Central memory CD4-positive, alpha-beta T cell (primary cell): ENCODE measurements at regions not wholly inside any gene's neighbourhood (a gene's known extent, or its start where the extent isn't known, plus 50 kb on each side); places are given as distances from the start of the nearest gene placed in this dataset.

ENCODE experiments used
- DNase-seq: peaks from one replicate; pipeline ENCODE4 v3.0.0; 2022

DNA sequence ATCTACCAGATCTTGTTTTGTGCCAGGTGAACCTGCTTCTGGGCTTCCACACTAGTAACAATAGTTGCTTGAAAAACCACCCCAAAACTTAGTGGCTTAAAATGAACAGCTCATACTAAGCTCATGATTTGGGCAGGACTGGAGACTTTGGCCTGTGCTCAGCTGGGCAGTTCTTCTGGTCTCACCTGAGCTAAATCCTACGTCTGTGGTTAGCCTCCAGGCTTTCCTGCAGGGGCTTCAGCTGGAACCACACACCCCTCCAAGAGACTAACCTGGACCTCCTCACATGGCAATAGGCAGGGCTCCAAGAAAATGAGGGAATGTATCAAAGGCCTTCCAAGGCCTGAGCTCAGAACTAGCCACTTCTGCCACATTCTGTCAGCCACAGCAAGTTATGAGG lies 144.1 kb downstream of the CD8B2 start:
- DNase-seq: no peak

DNA sequence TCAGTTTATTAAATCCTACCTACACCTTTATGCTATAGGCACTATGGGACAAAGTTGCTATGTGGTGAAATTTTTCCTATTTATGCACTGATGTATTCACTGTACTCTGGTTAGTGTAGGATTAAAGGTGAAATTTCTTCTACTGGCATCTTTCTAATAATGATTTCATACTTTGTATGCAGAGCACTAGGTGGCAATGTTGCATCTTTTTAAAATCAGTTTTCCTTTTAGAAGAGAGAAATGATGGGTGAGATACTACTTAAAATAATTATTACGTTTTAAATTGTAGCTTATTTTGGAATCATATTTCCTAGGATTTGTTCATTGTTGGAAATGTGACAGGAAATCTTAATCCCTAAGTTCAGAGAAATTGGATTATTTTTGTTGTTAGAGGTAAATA lies 150.9 kb downstream of the CD8B2 start:
- DNase-seq: no peak

DNA sequence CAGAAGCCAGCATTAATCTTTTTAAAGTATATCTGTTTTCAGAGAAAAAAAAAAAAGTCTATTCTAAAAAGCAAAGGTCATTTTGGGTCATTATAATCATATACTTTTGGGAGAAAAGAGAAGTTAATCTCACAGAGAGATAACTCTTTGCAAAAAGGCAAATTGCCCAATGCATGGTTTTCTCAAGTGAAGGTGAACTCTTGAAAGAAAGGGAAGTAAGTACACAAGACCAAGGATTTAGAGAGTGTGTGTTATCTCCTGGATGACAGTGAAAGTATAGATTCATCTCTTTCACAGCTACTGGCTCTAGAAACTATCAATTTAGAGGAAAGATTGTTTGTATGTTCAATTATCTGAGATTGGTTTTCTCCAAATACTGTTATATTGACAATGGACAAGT lies 151.4 kb downstream of the CD8B2 start:
- no peak for DNase-seq

DNA sequence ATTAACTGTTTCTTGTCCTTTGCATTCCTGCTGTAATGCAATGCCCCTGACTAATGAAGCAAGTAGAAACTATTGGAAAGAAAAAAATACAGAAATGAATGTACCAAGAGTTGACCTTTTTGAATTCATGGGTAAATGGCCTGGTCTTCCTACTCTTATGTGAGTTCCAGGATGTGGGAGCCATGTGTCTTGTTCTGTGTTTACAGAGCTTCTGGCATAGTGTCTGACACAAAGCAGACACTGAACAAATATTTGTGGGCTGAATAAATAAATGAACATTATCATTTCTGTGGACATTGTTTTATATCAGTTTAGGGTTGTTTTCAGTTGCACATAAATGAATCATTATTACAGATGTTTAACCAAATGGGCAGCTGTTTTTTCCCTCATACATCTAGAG lies 155.5 kb downstream of the CD8B2 start:
- DNase-seq: no peak

DNA sequence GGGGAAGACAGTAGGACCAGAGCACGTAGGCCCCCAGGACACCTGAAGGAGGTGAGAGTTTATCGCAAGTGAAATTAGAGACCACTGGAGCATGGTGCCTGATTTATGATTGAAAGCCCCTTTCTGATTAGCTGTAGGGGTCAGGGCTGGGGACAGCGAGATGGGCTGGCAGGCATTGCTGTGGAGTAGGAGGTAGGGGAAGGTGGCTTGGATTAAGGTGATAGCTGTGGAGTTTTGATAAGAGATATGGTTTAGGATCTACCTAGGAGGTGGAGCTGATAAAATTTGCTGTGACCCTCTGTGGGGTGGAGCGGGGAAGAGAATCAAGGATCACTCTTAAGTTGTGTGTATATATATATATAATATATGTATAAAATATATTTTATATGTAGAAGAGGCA lies 157.5 kb downstream of the CD8B2 start:
- DNase-seq: no peak

DNA sequence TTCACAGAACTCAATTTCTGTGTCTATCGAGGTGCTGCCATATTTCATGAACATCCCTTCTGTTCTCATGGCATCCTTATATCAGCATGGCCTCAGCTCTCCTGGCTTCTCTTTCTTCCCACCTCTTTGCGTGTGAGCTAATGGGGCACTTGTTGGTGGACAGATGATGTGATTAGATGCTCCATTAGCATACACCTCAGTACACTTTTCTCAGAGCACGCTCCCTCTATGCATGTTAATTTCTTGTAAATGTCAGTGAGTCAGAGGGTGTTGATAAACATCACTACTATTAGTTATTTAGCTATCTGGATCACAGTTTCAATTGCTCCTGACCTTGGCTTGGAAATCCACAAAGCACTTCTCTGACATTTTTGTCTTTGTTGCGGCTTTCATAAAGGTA lies 159.4 kb downstream of the CD8B2 start:
- no peak for DNase-seq

DNA sequence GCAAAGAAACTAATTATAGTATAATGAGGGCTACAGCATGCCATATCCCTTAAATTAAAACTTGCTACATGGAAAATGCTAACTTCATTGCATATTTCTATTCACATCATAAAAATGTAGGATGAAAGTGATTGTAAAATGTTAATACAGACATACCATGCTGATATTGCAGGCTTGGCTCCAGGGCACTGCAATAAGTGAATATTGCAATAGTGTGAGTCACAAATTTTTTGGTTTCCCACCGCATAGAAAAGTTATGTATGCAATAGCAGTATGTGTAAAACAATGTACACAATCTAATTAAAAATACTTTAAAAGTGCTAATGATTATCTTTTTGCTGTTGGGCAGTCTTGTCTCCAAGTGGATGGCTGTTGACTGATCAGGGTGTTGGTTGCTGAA lies 162.1 kb downstream of the CD8B2 start:
- no peak for DNase-seq

DNA sequence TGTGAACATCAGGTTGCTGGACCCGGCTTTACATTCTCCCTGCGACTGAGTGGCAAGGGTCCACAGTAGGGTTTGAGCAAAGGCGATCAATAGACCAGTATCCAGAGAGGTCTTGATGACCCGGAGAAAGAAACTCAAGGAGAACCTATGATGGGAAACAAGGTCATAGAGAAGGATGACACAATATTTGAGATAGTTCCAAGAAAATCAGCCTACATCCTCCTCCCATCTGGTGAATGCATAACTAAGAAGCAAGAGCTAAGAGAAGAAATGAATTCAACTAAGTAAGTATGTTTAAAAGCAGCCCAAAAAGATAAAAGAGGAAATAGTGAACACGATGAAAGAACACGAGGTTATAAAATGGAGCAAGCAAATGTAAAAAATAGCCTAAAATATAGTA lies 166.3 kb downstream of the CD8B2 start:
- no peak for DNase-seq

DNA sequence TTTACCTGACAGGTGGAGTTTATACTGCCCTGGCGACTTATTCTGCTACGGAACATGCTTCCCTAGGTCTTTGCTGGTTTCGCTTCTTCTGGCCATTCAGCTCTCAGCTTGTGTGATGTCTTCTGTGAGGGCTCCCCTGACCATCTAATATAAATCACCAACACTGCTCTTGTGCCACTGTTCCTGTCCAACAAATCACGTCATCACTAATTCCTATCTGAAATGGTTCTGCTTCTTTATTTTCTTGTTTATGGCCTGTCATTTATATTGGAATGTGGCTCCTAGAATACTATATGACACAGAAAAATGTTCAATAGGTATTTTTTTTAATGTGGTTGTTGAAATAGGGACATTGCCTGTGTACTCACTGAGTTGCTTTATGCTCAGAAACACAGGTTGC lies 171.5 kb downstream of the CD8B2 start:
- DNase-seq: no peak

DNA sequence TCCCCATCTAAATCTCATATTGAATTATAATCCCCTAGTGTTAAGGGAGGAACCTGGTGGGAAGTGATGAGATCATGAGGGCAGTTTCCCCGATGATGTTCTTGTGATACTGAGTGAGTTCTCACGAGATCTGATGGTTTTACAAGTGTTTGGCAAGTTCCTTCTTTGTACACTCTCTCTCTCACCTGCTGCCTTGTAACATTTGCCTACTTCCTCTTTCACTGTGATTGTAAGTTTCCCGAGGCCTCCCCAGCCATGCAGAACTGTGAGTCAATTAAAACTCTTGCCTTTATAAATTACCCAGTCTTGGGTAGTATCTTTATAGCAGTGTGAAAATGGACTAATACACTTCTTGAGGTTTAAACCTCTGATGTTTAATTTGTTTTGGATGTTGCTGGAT lies 177.5 kb downstream of the CD8B2 start:
- no peak for DNase-seq

DNA sequence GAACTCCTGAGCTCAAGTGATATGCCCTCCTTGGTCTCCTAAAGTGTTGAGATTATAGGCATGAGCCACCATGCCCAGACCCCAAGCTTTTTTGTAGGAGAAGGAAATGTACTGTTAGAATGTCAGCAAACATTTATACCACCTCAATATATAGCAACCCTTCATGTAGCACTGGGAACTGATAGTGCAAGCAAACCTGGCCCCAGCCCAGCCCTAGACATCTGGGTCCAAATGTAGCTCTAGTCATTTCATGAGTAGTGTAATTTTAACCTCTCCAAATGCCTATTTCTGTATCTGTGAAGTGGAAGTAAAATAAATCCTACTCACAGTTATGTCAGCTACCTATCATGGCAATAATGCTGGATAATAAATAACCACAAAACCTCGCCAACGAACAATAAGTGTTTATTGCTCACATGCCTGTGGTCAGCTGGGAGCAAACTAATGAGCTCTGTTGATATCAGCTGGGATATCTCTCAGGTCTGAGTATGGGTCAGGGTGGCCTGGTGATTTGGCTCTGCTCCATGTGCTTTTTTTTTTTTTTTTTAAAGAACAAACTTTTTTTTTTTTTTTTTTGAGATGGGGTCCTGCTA lies 180.4 kb downstream of the CD8B2 start:
- DNase-seq: no peak

DNA sequence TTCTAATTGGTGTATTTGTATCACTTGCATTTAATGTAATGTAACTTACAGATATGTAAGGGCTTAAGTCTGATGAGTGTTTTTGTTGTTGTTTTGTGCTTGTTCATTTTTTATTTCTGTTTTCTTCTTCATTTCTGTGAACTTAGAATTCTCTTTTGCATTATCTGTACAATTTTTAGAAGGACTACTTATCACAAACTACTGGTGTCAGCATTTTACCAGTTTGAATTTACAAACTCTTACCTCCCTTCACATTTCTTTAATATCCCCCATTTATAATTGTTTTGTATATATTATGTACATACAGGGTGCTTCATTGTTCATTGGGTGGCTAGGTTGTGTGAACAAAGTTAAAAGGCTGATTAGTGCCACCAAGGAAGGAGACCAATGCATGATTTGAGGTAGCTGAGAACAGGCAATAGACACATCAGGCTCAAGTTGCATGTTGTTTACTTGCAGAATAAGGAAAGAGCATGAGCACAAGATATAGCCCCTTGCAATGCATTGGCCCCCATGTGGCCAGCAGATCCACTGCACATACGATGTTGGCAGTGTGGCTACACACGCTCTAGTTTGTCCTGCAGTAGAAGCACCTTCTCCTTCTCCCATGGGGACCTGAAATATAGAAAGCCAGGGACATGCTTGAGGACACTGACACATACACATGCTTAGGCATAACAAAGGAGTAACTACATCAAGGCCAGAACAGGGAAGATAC lies 198.2 kb downstream of the CD8B2 start:
- no peak for DNase-seq

DNA sequence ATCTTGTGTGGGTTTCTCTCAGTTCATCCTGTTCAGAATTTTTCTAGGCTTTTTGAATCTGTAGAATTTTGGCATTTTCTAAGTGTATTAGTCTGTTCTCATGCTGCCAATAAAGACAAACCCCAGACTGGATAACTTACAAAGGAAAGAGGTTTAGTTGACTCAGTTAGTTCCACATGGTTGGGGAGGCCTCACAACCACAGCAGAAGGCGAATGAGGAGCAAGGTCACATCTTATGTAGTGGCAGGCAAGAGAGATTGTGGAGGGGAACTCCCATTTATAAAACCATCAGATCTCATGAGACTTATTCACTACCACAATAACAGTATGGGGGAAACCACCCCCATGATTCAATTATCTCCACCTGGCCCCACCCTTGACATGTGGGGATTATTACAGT lies 199.2 kb downstream of the ST6GAL2 start:
- no peak for DNase-seq

DNA sequence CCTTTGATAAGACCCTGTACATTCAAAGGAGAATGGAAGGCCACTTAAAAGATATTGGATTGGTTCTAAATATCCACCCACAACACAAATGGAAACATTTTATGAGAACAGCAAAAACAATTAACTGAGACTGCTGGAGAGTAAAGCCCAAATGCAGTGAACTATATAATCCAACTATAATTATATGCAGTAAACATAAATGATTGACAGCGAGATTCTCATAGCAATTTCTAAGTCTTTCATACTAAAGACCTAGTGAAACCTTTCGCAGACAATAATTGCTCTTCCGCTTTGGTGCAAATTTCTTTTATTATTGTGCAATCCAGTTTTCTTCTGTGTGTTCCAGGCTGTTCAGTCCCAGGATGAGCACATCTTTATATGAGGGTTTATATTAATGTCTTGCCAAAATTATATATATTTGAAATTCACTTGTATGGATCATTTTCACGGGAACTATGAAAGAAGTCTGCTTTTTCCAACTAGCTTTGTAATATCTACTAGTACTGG lies 190.9 kb downstream of the ST6GAL2 start:
- no peak for DNase-seq

DNA sequence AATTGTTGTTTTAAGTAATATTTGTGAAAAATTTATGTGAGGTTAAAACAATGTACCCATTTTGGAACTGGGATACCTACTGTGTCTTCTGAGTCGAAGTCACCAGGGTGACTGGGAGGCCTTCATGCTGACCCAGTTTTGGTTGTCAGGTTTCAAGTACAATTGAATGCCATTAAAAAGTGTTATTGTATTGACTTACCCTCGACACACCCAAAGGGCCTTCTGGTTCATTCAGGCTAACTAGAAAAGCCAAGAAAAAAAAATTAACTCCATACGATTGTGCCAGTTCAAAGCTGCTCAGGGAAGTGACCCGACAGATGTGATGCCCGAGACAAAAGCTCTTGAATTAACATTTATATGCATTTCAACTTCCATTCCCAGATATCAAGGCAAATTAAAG lies 190.0 kb downstream of the ST6GAL2 start:
- no peak for DNase-seq

DNA sequence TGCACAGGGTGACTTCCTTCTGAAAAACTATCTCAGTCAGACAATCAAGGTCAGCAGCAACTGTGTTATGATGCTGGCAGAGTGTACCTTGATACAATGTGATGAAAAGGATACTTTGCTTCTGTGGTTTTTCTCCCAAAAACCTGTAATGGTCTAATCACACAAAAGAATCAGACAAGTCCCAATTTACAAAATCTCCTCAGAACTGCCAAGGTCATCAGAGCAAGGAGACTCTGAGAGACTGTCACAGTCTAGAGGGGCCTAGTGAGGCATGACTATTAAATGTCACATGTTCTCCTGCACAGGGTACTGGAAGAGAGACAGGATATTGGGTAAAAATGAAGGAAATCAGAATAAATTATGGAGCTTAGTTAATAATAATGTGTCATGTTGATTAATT lies 185.4 kb downstream of the ST6GAL2 start:
- no peak for DNase-seq

DNA sequence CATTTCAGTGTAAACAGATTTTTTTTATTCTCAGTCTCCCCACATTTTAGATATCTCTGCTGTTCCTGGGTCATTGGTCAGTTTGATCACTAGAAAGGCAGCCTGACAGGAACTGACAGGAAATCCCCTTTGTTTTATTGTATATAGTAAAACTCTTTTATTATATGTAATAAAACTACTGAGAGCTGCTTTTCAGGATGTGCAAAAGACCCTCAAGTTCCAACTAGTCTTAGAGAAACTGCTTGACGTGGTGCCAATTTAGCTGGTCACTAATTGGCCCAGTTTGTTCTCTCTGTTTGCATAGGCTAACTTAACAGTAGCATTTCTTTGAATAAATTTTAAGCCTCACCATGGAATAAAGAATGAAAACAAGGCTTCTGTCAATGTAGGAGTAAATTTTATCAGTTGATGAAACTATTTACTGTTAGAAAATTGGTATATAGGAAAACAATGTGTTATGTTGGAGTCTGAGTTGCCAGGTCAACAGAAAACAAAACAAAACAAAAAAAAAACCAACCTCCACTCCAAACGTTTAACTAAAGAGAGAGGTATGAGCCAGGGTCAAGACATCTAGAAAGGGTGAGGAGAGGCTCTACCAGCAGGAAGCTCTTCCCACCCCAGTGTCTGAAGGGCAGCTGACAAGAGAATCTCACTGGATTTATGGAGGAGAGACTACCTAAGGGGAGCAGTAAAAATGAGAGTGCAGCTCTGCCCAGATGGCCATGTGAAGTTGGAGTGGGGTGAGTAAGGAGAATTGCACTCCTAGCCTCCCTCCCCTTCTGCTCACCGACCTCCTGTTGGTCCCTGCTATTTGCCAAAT lies 184.6 kb downstream of the ST6GAL2 start:
- DNase-seq: no peak

DNA sequence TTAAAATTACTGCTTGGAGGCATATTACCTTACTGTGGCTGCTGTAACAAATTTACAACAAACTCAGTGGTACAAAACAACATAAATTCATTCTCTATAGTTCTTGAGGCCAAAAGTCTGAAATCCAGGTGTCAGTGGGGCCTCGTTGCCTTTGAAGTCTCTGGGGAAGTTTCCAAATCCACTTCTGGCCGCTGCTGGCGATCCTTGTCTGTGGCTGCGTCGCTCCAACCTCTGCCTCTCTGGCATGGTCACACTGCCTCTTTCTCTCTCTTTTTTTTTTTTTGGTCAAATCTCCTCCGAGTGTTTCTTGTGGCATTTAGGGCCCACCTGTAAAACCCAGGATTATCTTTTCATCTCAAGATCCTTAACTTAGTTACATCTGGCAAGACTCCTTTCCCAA lies 182.8 kb downstream of the ST6GAL2 start:
- no peak for DNase-seq

DNA sequence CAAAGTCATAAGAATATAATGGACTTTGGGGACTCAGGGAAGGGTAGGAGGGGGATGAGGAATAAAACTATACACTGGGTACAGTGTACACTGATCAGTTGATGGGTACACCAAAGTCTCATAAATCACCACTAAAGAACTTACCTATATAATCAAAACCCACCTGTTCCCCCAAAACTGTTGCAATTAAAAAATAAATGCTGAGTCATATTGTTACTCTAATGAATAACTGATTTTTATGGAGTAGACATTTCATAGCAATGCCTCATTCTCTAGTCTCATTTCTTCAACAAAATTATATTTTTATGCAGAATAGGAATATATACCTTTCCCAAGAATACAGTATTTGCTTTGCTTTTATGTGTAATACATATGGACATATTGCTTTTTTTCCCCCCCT lies 181.2 kb downstream of the ST6GAL2 start:
- DNase-seq: no peak

DNA sequence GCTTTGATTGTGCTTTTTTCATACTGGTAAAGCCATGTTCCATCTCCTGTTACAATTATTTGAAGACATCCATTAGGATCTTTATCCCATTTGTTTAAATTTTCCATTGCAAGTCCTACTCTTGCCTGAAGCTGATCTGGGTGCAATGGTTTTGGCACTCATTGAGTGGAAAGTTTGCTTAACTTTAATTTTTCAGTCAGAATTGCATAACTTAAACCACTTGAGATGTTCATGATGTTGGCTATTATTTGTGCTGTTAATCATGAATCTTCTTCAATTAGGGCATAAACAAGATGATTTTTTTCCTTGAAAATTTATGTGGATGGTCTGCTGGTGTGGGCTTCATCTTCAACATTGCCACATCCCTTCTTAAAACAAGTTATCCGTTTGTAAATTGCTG lies 180.1 kb downstream of the ST6GAL2 start:
- no peak for DNase-seq

DNA sequence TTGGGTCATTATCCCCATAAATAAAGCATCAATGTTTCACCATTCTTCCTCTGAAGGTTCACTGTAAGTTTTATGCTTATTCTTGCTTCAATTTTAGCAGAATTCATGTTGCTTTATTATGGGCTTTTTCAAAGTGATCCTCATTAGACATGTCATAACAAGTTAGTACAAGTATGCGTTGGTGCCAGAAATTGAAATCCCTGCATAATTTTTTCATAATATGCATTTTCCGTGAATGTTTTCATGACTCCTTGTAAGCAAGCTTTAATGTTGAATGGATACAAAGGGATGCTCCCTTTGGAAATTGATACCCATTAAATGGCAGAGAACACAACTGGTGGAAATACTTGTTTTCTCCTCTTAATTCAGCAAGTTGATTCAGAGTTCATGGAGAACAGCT lies 179.7 kb downstream of the ST6GAL2 start:
- DNase-seq: no peak

DNA sequence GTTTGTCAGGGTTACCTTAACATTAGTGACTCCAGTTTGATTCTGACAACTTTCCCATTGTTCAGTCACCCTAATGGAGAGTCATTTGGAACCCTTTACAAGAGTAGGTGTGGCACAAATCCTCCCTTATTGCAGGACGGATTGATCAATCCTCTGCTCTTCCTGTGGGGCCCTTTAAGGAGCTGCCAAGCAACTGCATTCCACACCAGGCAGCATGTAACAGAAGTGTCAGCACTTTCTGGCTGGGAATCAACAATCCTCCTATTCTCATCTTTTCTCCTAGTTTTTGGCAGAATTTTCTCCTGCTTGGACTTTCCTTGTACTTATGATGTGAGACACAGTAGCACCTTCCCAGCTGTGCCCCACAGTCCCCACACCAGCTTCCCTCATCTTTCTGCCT lies 177.8 kb downstream of the ST6GAL2 start:
- no peak for DNase-seq

DNA sequence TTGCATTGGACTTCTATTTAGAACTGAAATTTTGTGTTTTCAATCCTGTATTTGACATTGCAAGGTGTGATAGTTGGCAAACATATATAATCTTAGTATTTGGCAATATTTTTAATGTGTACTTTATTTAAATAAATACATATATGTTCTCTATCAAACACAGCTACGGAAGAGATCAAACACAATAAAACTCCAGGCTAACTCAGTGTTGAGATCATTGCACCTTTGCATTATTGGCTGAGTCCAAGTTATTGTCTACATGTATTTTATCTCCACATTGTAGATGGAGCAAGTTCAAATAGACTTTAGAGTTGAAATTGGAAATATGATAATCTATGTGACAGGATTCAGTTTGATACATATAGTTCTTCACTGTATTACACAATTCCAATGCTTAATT lies 176.7 kb downstream of the ST6GAL2 start:
- DNase-seq: no peak

DNA sequence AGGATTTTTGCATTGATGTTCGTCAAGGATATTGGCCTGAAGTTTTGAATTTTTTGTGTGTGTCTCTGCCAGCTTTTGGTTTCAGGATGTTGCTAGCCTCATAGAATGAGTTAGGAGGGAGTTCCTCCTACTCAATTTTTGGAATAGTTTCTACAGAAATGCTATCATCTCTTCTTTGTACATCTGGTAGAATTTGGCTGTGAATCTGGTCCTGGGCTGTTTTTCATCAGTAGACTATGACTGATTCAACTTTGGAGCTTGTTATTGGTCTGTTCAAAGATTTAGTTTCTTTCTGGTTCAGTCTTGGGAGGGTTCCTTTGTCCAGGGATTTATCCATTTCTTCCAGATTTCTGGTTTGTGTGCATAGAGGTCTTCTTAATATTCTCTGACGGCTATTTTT lies 166.7 kb downstream of the ST6GAL2 start:
- DNase-seq: no peak
